ENCODE measurements at regions not wholly inside any gene's neighbourhood (a gene's known extent, or its start where the extent isn't known, plus 50 kb on each side); places are given as distances from the start of the nearest gene placed in this dataset.

- TF ChIP-seq, protein P1, sequence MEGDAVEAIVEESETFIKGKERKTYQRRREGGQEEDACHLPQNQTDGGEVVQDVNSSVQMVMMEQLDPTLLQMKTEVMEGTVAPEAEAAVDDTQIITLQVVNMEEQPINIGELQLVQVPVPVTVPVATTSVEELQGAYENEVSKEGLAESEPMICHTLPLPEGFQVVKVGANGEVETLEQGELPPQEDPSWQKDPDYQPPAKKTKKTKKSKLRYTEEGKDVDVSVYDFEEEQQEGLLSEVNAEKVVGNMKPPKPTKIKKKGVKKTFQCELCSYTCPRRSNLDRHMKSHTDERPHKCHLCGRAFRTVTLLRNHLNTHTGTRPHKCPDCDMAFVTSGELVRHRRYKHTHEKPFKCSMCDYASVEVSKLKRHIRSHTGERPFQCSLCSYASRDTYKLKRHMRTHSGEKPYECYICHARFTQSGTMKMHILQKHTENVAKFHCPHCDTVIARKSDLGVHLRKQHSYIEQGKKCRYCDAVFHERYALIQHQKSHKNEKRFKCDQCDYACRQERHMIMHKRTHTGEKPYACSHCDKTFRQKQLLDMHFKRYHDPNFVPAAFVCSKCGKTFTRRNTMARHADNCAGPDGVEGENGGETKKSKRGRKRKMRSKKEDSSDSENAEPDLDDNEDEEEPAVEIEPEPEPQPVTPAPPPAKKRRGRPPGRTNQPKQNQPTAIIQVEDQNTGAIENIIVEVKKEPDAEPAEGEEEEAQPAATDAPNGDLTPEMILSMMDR (IDR thresholded peaks at IDR 0.05) = no peak
- TF ChIP-seq POLR2AphosphoS5 (IDR thresholded peaks at IDR 0.05) (no peak), POLR2A (IDR thresholded peaks at IDR 0.05; ENCODE audit: low read depth) (no peak), EP300 (IDR thresholded peaks at IDR 0.05) (no peak)
Measured at GRCh38 chr2:118442046-118442445, 353.8 kb downstream of the INSIG2 start.

Data from esophagus muscularis mucosa (tissue), 4 donors.